ENCODE measurements at regions not wholly inside any gene's neighbourhood (a gene's known extent, or its start where the extent isn't known, plus 50 kb on each side); places are given as distances from the start of the nearest gene placed in this dataset.

- Histone ChIP-seq H3K79me2 (ENCODE audit: insufficient read depth) (no peaks in the 10 kb centered on the region), H3K4me2 (ENCODE audit: unreplicated experiment) (no peak overlapping the region), H4K20me1 (ENCODE audit: insufficient read depth) (no peaks in the 10 kb centered on the region), H3K4me3 (no peak overlapping the region), H3K9me2 (ENCODE audit: insufficient read depth) (no peaks in the 10 kb centered on the region), H3F3A (ENCODE audit: insufficient read depth) (no peaks in the 10 kb centered on the region), H3K27ac (no peak overlapping the region), H3K36me3 (ENCODE audit: low read depth) (no peaks in the 10 kb centered on the region), H2AFZ (no peak overlapping the region), H3K4me1 (ENCODE audit: insufficient read depth) (no peaks in the 10 kb centered on the region), H3K27me3 (replicated peaks; ENCODE audit: insufficient read depth) (no peaks in the 10 kb centered on the region), H3K9me3 (ENCODE audit: low read depth) (no peaks in the 10 kb centered on the region), H3K9ac (no peak overlapping the region)
- 91 to 92% methylated on average over 2 of the region's 2 CpGs for WGBS, 2 experiments (ENCODE audit: low coverage in 1 of 2, low lambda C conversion rate in 2 of 2, missing lambda C conversion rate in 2 of 2)
- TF ChIP-seq EZH2 (IDR thresholded peaks at IDR 0.05; ENCODE audit: insufficient read depth, poor library complexity, severe bottlenecking) (no peak), EZH2phosphoT487 (IDR thresholded peaks at IDR 0.05; ENCODE audit: insufficient read depth, low read depth) (no peak)
- no peak for DNase-seq
- in situ Hi-C loops (cut with MboI) = no loop called here
These were observed 86.4 kb downstream of the MSX2 start for GRCh38 chr5:174810796-174811195.

- in situ Hi-C loops (cut with MboI) = no loop called here
- no peaks in the 10 kb centered on the region for H3K79me2 ChIP-seq (ENCODE audit: insufficient read depth)
- H3K27me3 ChIP-seq (replicated peaks; ENCODE audit: insufficient read depth) = no peaks in the 10 kb centered on the region
- H3K4me1 ChIP-seq (ENCODE audit: insufficient read depth) = no peaks in the 10 kb centered on the region
- H2AFZ ChIP-seq = no peak overlapping the region
- no peak overlapping the region for H3K9ac ChIP-seq
- no peaks in the 10 kb centered on the region for H3K36me3 ChIP-seq (ENCODE audit: low read depth)
- no peaks in the 10 kb centered on the region for H4K20me1 ChIP-seq (ENCODE audit: insufficient read depth)
- TF ChIP-seq EZH2 (IDR thresholded peaks at IDR 0.05; ENCODE audit: insufficient read depth, poor library complexity, severe bottlenecking) = no peak
- no peak for TF ChIP-seq EZH2phosphoT487 (IDR thresholded peaks at IDR 0.05; ENCODE audit: insufficient read depth, low read depth)
- no peaks in the 10 kb centered on the region for H3K9me3 ChIP-seq (ENCODE audit: low read depth)
- no peak overlapping the region for H3K4me2 ChIP-seq (ENCODE audit: unreplicated experiment)
- no peaks in the 10 kb centered on the region for H3K9me2 ChIP-seq (ENCODE audit: insufficient read depth)
- no peaks in the 10 kb centered on the region for H3F3A ChIP-seq (ENCODE audit: insufficient read depth)
- WGBS, 2 experiments (ENCODE audit: low coverage in 1 of 2, low lambda C conversion rate in 2 of 2, missing lambda C conversion rate in 2 of 2) = 64 to 67% methylated on average over 4 of the region's 4 CpGs
- H3K4me3 ChIP-seq = no peak overlapping the region
- DNase-seq = no peak
- H3K27ac ChIP-seq = no peak overlapping the region
These were observed 83.1 kb downstream of the MSX2 start for GRCh38 chr5:174807471-174807870.

GRCh38 chr5:174806729-174807128 lies 82.3 kb downstream of the MSX2 start:
- DNase-seq = no peak
- H3K27me3 ChIP-seq (replicated peaks; ENCODE audit: insufficient read depth) = no peaks in the 10 kb centered on the region
- no peak for TF ChIP-seq EZH2 (IDR thresholded peaks at IDR 0.05; ENCODE audit: insufficient read depth, poor library complexity, severe bottlenecking)
- no peak for TF ChIP-seq EZH2phosphoT487 (IDR thresholded peaks at IDR 0.05; ENCODE audit: insufficient read depth, low read depth)
- H3K9me2 ChIP-seq (ENCODE audit: insufficient read depth) = no peaks in the 10 kb centered on the region
- in situ Hi-C loops (cut with MboI) = no loop called here
- 77 to 84% methylated on average over 5 of the region's 5 CpGs for WGBS, 2 experiments (ENCODE audit: low coverage in 1 of 2, low lambda C conversion rate in 2 of 2, missing lambda C conversion rate in 2 of 2)
- H3K4me1 ChIP-seq (ENCODE audit: insufficient read depth) = no peaks in the 10 kb centered on the region
- H4K20me1 ChIP-seq (ENCODE audit: insufficient read depth) = no peaks in the 10 kb centered on the region
- no peaks in the 10 kb centered on the region for H3F3A ChIP-seq (ENCODE audit: insufficient read depth)
- no peak overlapping the region for H3K4me3 ChIP-seq
- H3K27ac ChIP-seq = no peak overlapping the region
- no peak overlapping the region for H3K9ac ChIP-seq
- no peak overlapping the region for H3K4me2 ChIP-seq (ENCODE audit: unreplicated experiment)
- H3K79me2 ChIP-seq (ENCODE audit: insufficient read depth) = no peaks in the 10 kb centered on the region
- H3K9me3 ChIP-seq (ENCODE audit: low read depth) = no peaks in the 10 kb centered on the region
- H3K36me3 ChIP-seq (ENCODE audit: low read depth) = no peaks in the 10 kb centered on the region
- H2AFZ ChIP-seq = no peak overlapping the region

- Histone ChIP-seq H4K20me1 (ENCODE audit: insufficient read depth) (no peaks in the 10 kb centered on the region), H3K4me3 (no peak overlapping the region), H3K79me2 (ENCODE audit: insufficient read depth) (no peaks in the 10 kb centered on the region), H3K4me2 (ENCODE audit: unreplicated experiment) (no peak overlapping the region), H3K36me3 (ENCODE audit: low read depth) (no peaks in the 10 kb centered on the region), H3K9me3 (ENCODE audit: low read depth) (no peaks in the 10 kb centered on the region), H3K27me3 (replicated peaks; ENCODE audit: insufficient read depth) (no peaks in the 10 kb centered on the region), H3K9ac (no peak overlapping the region), H3K9me2 (ENCODE audit: insufficient read depth) (no peaks in the 10 kb centered on the region), H2AFZ (no peak overlapping the region), H3K4me1 (ENCODE audit: insufficient read depth) (peaks cover 17% of the 10 kb centered on the region), H3F3A (ENCODE audit: insufficient read depth) (peaks cover 12% of the 10 kb centered on the region; the same call in 1 of the 2 replicates), H3K27ac (no peak overlapping the region)
- WGBS, 2 experiments (ENCODE audit: low coverage in 1 of 2, low lambda C conversion rate in 2 of 2, missing lambda C conversion rate in 2 of 2) = 70 to 82% methylated on average over 2 of the region's 2 CpGs
- no peak for TF ChIP-seq EZH2phosphoT487 (IDR thresholded peaks at IDR 0.05; ENCODE audit: insufficient read depth, low read depth)
- TF ChIP-seq EZH2 (IDR thresholded peaks at IDR 0.05; ENCODE audit: insufficient read depth, poor library complexity, severe bottlenecking) = no peak
- in situ Hi-C loops (cut with MboI) = no loop called here
- peak; percentile 35 for DNase-seq
These were observed 77.4 kb downstream of the MSX2 start for GRCh38 chr5:174801798-174802197.

GRCh38 chr5:174800435-174800834 lies 76.1 kb downstream of the MSX2 start:
- no peak overlapping the region for H3K4me3 ChIP-seq
- TF ChIP-seq EZH2phosphoT487 (IDR thresholded peaks at IDR 0.05; ENCODE audit: insufficient read depth, low read depth) = no peak
- TF ChIP-seq EZH2 (IDR thresholded peaks at IDR 0.05; ENCODE audit: insufficient read depth, poor library complexity, severe bottlenecking) = no peak
- H3K27me3 ChIP-seq (replicated peaks; ENCODE audit: insufficient read depth) = no peaks in the 10 kb centered on the region

More at GRCh38 chr5:174800435-174800834, 76.1 kb downstream of the MSX2 start:
- no peaks in the 10 kb centered on the region for H4K20me1 ChIP-seq (ENCODE audit: insufficient read depth)
- no peak overlapping the region for H2AFZ ChIP-seq
- no peak overlapping the region for H3K4me2 ChIP-seq (ENCODE audit: unreplicated experiment)
- no peaks in the 10 kb centered on the region for H3K79me2 ChIP-seq (ENCODE audit: insufficient read depth)
- no peak overlapping the region for H3K27ac ChIP-seq
- no peaks in the 10 kb centered on the region for H3K36me3 ChIP-seq (ENCODE audit: low read depth)
- DNase-seq = no peak
- in situ Hi-C loops (cut with MboI) = no loop called here
- no peak overlapping the region for H3K9ac ChIP-seq
- no peaks in the 10 kb centered on the region for H3K9me3 ChIP-seq (ENCODE audit: low read depth)
- H3K4me1 ChIP-seq (ENCODE audit: insufficient read depth) = peaks cover 17% of the 10 kb centered on the region
- peaks cover 12% of the 10 kb centered on the region; the same call in 1 of the 2 replicates for H3F3A ChIP-seq (ENCODE audit: insufficient read depth)
- H3K9me2 ChIP-seq (ENCODE audit: insufficient read depth) = no peaks in the 10 kb centered on the region
